Endothelial cell (in vitro differentiated cells): ENCODE measurements at regions not wholly inside any gene's neighbourhood (a gene's known extent, or its start where the extent isn't known, plus 50 kb on each side); places are given as distances from the start of the nearest gene placed in this dataset.
"Not testable (repeated sequence)": the region's sequence is repeated elsewhere in the genome, so short reads cannot be mapped to it uniquely, and the experiment has no call there.

Experiments used
- DNase-seq: peaks from one replicate; pipeline ENCODE4 v3.0.0; 2021; ENCODE audit warnings: low spot score
- H3K27ac Mint-ChIP-seq: one replicate; pipeline ENCODE4 v1.8.0; 2021; ENCODE audit warnings: mixed read lengths, inconsistent platforms; ENCODE audit not compliant: unreplicated experiment
- H3K27me3 Mint-ChIP-seq: one replicate; pipeline ENCODE4 v1.8.0; 2021; ENCODE audit warnings: mild to moderate bottlenecking, moderate library complexity, mixed read lengths, inconsistent platforms; ENCODE audit not compliant: unreplicated experiment
- H3K36me3 Mint-ChIP-seq: one replicate; pipeline ENCODE4 v1.8.0; 2021; ENCODE audit warnings: mild to moderate bottlenecking, low read depth, mixed read lengths, inconsistent platforms; ENCODE audit not compliant: unreplicated experiment
- H3K4me1 Mint-ChIP-seq: one replicate; pipeline ENCODE4 v1.8.0; 2021; ENCODE audit warnings: mild to moderate bottlenecking, mixed read lengths, inconsistent platforms; ENCODE audit not compliant: unreplicated experiment
- H3K4me3 Mint-ChIP-seq: one replicate; pipeline ENCODE4 v1.8.0; 2021; ENCODE audit warnings: mild to moderate bottlenecking, mixed read lengths, inconsistent platforms; ENCODE audit not compliant: unreplicated experiment
- H3K9me3 Mint-ChIP-seq: one replicate; pipeline ENCODE4 v1.8.0; 2021; ENCODE audit warnings: mixed read lengths, inconsistent platforms; ENCODE audit not compliant: unreplicated experiment
- TF ChIP-seq, protein P1 (sequence below): fragments of 200-600 bp; sonication (generic); IDR thresholded peaks from one replicate; pipeline ENCODE4 v1.5.0; 2021; ENCODE audit warnings: antibody characterized with exemption; ENCODE audit not compliant: unreplicated experiment

DNA sequence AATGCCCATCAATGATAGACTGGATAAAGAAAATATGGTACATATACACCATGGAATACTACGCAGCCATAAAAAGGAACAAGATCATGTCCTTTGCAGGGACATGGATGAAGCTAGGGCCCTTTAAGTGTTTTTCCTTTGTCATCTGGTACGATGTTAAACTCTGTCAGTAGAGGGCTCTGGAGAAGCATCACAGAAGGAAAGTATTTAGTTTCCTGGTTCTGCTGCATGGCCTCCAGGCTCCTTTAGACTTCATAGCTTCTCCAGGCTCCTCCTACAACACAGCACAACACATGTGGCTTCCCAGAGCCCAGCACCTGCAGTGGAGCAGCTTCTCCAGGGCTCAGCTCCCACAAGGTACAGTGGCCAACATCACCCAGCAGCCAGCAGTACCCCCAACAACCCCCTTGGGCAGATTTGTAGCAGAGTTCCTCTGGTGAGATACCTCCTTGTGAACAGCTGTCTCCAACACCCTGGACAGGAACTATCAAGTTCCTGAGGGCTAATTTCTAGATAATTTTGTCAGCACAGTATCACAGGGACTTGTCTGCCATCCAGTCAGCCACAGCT lies 63.4 kb downstream of the KCTD12 start:
- Mint-ChIP-seq H3K4me1 (no peaks in the 10 kb centered on the region), H3K9me3 (no peaks in the 10 kb centered on the region), H3K4me3 (no peak overlapping the region), H3K27ac (no peak overlapping the region), H3K36me3 (no peaks in the 10 kb centered on the region), H3K27me3 (no peaks in the 10 kb centered on the region)
- TF ChIP-seq, protein P1, sequence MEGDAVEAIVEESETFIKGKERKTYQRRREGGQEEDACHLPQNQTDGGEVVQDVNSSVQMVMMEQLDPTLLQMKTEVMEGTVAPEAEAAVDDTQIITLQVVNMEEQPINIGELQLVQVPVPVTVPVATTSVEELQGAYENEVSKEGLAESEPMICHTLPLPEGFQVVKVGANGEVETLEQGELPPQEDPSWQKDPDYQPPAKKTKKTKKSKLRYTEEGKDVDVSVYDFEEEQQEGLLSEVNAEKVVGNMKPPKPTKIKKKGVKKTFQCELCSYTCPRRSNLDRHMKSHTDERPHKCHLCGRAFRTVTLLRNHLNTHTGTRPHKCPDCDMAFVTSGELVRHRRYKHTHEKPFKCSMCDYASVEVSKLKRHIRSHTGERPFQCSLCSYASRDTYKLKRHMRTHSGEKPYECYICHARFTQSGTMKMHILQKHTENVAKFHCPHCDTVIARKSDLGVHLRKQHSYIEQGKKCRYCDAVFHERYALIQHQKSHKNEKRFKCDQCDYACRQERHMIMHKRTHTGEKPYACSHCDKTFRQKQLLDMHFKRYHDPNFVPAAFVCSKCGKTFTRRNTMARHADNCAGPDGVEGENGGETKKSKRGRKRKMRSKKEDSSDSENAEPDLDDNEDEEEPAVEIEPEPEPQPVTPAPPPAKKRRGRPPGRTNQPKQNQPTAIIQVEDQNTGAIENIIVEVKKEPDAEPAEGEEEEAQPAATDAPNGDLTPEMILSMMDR, result no peak
- DNase-seq, result no peak

DNA sequence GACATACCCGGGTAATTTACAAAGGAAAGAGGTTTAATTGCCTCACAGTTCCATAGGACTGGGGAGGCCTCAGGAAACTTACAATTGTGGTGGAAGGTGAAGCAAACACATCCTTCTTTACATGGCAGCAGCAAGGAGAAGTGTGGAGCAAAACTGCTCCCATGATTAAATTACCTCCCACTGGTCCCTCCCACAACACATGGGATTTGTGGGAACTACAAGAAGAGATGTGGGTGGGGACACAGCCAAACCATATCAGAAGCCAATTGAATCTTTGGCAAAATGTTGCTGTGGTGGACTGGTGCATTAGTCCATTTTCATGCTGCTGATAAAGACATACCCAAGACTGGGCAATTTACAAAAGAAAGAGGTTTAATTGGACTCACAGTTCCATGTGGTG lies 65.0 kb downstream of the KCTD12 start:
- H3K36me3 Mint-ChIP-seq, H3K27ac Mint-ChIP-seq, H3K4me1 Mint-ChIP-seq, H3K4me3 Mint-ChIP-seq, DNase-seq, H3K27me3 Mint-ChIP-seq, H3K9me3 Mint-ChIP-seq: not testable (repeated sequence)

DNA sequence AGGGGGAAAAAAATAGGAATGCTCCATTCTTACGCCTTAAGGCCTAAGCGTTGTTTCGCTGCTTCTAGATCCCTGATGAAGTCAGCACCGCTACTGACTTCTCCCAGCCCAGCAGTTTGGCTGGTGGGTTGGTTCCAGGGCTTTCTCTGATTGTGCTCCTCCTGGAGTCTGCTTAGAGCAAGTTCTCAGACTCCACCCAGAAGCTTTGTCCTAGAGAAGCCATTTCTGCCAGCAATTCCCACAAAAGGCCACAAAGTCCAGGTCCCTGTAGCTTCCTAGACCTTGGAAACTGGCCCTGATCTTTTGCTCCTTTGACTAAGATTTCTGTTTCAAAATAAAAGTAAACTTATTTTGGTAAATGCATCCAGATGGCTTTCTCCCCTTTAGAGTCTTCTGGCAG lies 65.4 kb downstream of the KCTD12 start:
- Mint-ChIP-seq H3K36me3 (no peaks in the 10 kb centered on the region), H3K4me1 (no peaks in the 10 kb centered on the region), H3K27ac (no peak overlapping the region), H3K9me3 (no peaks in the 10 kb centered on the region), H3K4me3 (no peak overlapping the region), H3K27me3 (no peaks in the 10 kb centered on the region)
- DNase-seq, result no peak
- TF ChIP-seq, protein P1, result no peak

DNA sequence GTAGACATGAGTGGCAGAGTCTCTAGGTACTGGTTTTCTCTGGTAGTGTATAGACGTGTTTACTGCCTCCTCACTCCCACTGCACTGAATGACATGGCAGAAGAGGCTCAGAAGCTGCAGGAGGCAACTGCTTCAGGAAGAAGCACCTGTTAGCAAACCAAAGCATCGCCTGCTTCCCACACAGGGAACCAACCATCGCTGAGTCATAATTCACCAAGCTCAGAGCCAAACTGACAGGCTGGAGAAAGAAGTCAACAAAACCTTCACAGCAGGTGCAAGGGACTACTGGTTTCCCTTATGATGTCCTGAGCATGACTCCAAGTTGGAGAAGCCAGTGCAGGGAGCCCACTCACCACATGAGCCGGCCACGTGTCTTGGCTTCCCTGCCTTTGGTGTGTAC lies 69.8 kb downstream of the KCTD12 start:
- Mint-ChIP-seq H3K4me1 (no peaks in the 10 kb centered on the region), H3K4me3 (no peak overlapping the region), H3K27me3 (peaks cover 3% of the 10 kb centered on the region), H3K36me3 (no peaks in the 10 kb centered on the region), H3K27ac (no peak overlapping the region), H3K9me3 (no peaks in the 10 kb centered on the region)
- no peak for DNase-seq
- TF ChIP-seq, protein P1, result no peak

DNA sequence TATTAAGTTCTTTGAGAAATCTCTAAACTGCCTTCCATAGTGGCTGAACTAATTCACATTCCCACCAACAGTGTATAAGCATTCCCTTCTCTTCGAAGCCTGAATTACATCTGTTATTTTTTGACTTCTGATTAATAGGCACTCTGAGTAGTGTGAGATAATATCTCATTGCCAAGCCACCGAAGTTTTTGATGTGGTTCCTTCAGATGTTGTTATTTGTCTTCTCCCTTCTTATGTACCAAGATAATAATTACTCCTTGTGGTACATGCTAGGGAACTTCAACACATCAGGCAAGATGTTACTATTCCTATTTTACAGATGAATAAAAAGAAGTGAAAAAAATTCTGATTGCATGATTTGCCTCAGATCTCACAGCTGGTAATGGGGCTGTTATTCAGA lies 70.9 kb downstream of the KCTD12 start:
- no peak for DNase-seq
- TF ChIP-seq, protein P1, result no peak
- H3K4me1 Mint-ChIP-seq, result no peaks in the 10 kb centered on the region
- no peak overlapping the region for H3K4me3 Mint-ChIP-seq
- H3K9me3 Mint-ChIP-seq, result no peaks in the 10 kb centered on the region
- peaks cover 5% of the 10 kb centered on the region for H3K27me3 Mint-ChIP-seq
- H3K27ac Mint-ChIP-seq, result no peak overlapping the region
- H3K36me3 Mint-ChIP-seq, result no peaks in the 10 kb centered on the region

DNA sequence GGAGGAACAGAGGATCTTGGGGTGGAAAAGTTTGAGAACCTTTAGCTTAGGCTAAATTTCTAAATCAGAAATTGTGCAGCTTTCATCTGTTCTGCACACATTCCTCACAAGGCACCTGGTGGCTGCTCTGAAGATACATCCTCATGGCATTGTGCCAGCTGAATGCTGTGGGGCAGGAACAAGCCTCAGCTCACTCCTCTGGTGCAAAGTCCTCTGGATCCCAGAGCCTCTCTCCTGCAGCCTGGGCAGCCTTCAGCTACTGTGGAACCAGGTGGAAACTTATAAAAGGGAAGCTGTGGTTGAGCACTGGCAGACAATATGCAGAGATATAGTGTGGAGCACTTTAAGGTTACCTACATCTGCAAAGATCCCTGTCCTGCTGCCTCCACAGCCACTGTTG lies 72.3 kb downstream of the KCTD12 start:
- Mint-ChIP-seq H3K4me1 (no peaks in the 10 kb centered on the region), H3K27ac (no peak overlapping the region), H3K27me3 (peaks cover 5% of the 10 kb centered on the region), H3K4me3 (no peak overlapping the region), H3K36me3 (no peaks in the 10 kb centered on the region), H3K9me3 (no peaks in the 10 kb centered on the region)
- no peak for DNase-seq
- TF ChIP-seq, protein P1, result no peak
